Upper lobe of left lung (tissue), 6 donors: ENCODE measurements at regions not wholly inside any gene's neighbourhood (a gene's known extent, or its start where the extent isn't known, plus 50 kb on each side); places are given as distances from the start of the nearest gene placed in this dataset.

Experiments used
- ATAC-seq, 2 donors: fragments of 200-7000 bp; cut with Tn5 transposase; one replicate each; pipeline ENCODE4 v1.9.1; 2022; ENCODE audit warnings: mild to moderate bottlenecking in 2 of 2, moderate library complexity in 2 of 2; ENCODE audit not compliant: low FRiP score in 2 of 2
- DNase-seq, 2 donors: peaks; one replicate each; pipeline ENCODE4 v3.0.0-alpha.2; 2019 to 2020
- H3K27ac ChIP-seq, 4 donors: fragments of 200-600 bp; sonication (generic); one replicate each; pipeline ENCODE4 v1.5.1; 2016 to 2019
- H3K27me3 ChIP-seq, 4 donors: fragments of 200-600 bp; sonication (generic); one replicate each; pipeline ENCODE4 v1.5.1; 2017 to 2019
- H3K36me3 ChIP-seq, 4 donors: fragments of 200-600 bp; sonication (generic); one replicate each; pipeline ENCODE4 v1.5.1; 2016 to 2019
- H3K4me1 ChIP-seq, 4 donors: fragments of 200-600 bp; sonication (generic); one replicate each; pipeline ENCODE4 v1.5.1; 2018 to 2019
- H3K4me3 ChIP-seq, 4 donors: fragments of 200-600 bp; sonication (generic); one replicate each; pipeline ENCODE4 v1.5.1; 2017 to 2019; ENCODE audit warnings: mild to moderate bottlenecking in 2 of 4, moderate library complexity in 1 of 4
- H3K9me3 ChIP-seq, 4 donors: fragments of 200-600 bp; sonication (generic); one replicate each; pipeline ENCODE4 v1.5.1; 2018 to 2019
- EP300 ChIP-seq, 4 donors: sonication (generic); formaldehyde crosslinking; IDR thresholded peaks; one replicate each; pipeline ENCODE4 v1.5.1; 2017; ENCODE audit warnings: antibody characterized with exemption in 4 of 4, control low read depth in 2 of 4
- POLR2A ChIP-seq, 4 donors: fragments of 450-650 bp; IDR thresholded peaks; one replicate each; pipeline ENCODE4 v1.5.1; 2016 to 2017; ENCODE audit warnings: antibody characterized with exemption in 4 of 4, mild to moderate bottlenecking in 2 of 4
- POLR2AphosphoS5 ChIP-seq, 2 donors: sonication (generic); formaldehyde crosslinking; IDR thresholded peaks; one replicate each; pipeline ENCODE4 v1.5.1; 2017; ENCODE audit warnings: antibody characterized with exemption in 2 of 2
- WGBS, 2 donors: methylation state at CpG; one replicate each; pipeline ENCODE4 v1.1.5; 2017 to 2018; 5-methylcytosine and 5-hydroxymethylcytosine counted together
- donor health status: DM: no; HTN: no; CAD: no; lungs with moderate emphysema.
- donor health status: DM: no; HTN: yes; CAD: no; lungs with severe emphysema.

GRCh38 chr6:241336-241865 is 50.9 kb upstream of the DUSP22 start:
- no peaks in the 10 kb centered on the region for H3K4me1 ChIP-seq
- DNase-seq = no peak
- peaks cover 0 to 6% (median 2%) of the 10 kb centered on the region in 4 donors for H3K9me3 ChIP-seq
- no peak overlapping the region for H3K4me3 ChIP-seq
- no peaks in the 10 kb centered on the region for H3K27me3 ChIP-seq
- TF ChIP-seq EP300 (IDR thresholded peaks at IDR 0.05) (no peak), POLR2AphosphoS5 (IDR thresholded peaks at IDR 0.05) (no peak), POLR2A (IDR thresholded peaks at IDR 0.05) (no peak)
- H3K27ac ChIP-seq = no peak overlapping the region
- no peak for ATAC-seq
- 58 to 66% methylated on average over 5 of the region's 5 CpGs for WGBS, 2 donors
- H3K36me3 ChIP-seq = no peaks in the 10 kb centered on the region
